Tibial nerve (tissue), 3 donors: ENCODE measurements at regions not wholly inside any gene's neighbourhood (a gene's known extent, or its start where the extent isn't known, plus 50 kb on each side); places are given as distances from the start of the nearest gene placed in this dataset.

Source experiments
- CTCF ChIP-seq, 5 experiments: fragments of 200-600 bp in 3 of 5; fragments of 450-650 bp in 2 of 5; sonication (generic) in 3 of 5; IDR thresholded peaks; one replicate each; pipeline ENCODE4 v1.5.1; 2016 to 2019; ENCODE audit warnings: antibody characterized with exemption in 5 of 5, mild to moderate bottlenecking in 3 of 5, moderate library complexity in 2 of 5
- POLR2A ChIP-seq, 2 donors: fragments of 450-650 bp; IDR thresholded peaks; one replicate each; pipeline ENCODE4 v1.6.1; 2017; ENCODE audit warnings: antibody characterized with exemption in 2 of 2, mild to moderate bottlenecking in 2 of 2, moderate library complexity in 2 of 2

DNA sequence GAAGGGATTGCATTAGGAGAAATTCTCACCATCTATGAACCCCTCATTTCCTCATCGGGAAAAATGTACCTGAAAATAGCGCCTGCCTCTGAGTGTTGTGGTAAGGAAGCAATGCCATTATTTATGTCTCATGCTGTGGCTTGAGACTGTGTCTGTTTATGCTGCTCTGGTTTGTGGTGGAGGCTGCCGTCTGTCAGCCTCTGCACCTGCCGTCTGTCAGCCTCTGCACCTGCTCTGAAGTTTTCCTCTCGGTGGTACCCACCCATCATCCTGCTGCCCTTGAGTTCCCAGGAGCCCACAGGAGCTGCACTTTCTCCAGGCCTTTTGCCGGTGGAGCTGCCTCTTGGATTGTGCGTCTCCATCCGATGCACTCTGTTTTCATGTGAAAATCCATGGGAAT, 68.5 kb upstream of the PPP2R3B start:
- no peak for TF ChIP-seq CTCF (IDR thresholded peaks at IDR 0.05)
- TF ChIP-seq POLR2A (IDR thresholded peaks at IDR 0.05): no peak
